ENCODE measurements at regions not wholly inside any gene's neighbourhood (a gene's known extent, or its start where the extent isn't known, plus 50 kb on each side); places are given as distances from the start of the nearest gene placed in this dataset.
A peak's percentile ranks its signal among the peaks of the same experiment; 100 is the strongest.

GRCh38 chr22:27110665-27111451 lies 453.5 kb downstream of the MIAT start:
- no peak overlapping the region for H3K4me2 ChIP-seq (ENCODE audit: insufficient read depth, low read length, poor library complexity, severe bottlenecking)
- no peak for DNase-seq (ENCODE audit: low spot score)

GRCh38 chr22:27111796-27112672 lies 454.6 kb downstream of the MIAT start:
- H4K91ac ChIP-seq (ENCODE audit: low read depth, low read length, poor library complexity) = no peak overlapping the region
- no peak overlapping the region for H4K8ac ChIP-seq (ENCODE audit: low read depth, low read length)
- H2AK5ac ChIP-seq (ENCODE audit: low read depth, low read length) = no peak overlapping the region
- DNase-seq (ENCODE audit: low spot score) = no peak
- H3K4me1 ChIP-seq (ENCODE audit: control insufficient read depth in 2 of 2, insufficient read depth in 1 of 2, low read depth in 1 of 2, low read length in 2 of 2) = peaks cover 12 to 28% of the 10 kb centered on the region in 2 donors
- no peak overlapping the region for H3K4me3 ChIP-seq (ENCODE audit: low read length in 2 of 2)
- no peak overlapping the region for H3K14ac ChIP-seq (ENCODE audit: low read length)
- no peak overlapping the region for H3K18ac ChIP-seq (ENCODE audit: low read length)
- no peak overlapping the region for H2BK12ac ChIP-seq (ENCODE audit: low read length)
- no peak overlapping the region for H2BK15ac ChIP-seq (ENCODE audit: low read length)
- no CpG with 5 or more reads among the region's 7 CpGs for WGBS, 2 donors (ENCODE audit: extremely low coverage in 2 of 2, insufficient read length in 2 of 2, insufficient replicate concordance in 1 of 2)
- H2BK120ac ChIP-seq (ENCODE audit: low read depth, low read length) = no peak overlapping the region
- no peaks in the 10 kb centered on the region for H3K27me3 ChIP-seq (ENCODE audit: control insufficient read depth in 3 of 3, insufficient read depth in 3 of 3, low read depth in 1 of 3, low read length in 3 of 3)
- H2AFZ ChIP-seq (ENCODE audit: low read length) = no peak overlapping the region
- H3K4me2 ChIP-seq (ENCODE audit: insufficient read depth, low read length, poor library complexity, severe bottlenecking) = no peak overlapping the region
- H3K27ac ChIP-seq (replicated peaks; ENCODE audit: low read length) = no peak overlapping the region
- H3K23ac ChIP-seq (ENCODE audit: low read depth, low read length, poor library complexity) = no peak overlapping the region
- peaks cover 0 to 6% of the 10 kb centered on the region in 2 donors for H3K9me3 ChIP-seq (replicated peaks in 1 of 2; ENCODE audit: control insufficient read depth in 2 of 2, insufficient read depth in 1 of 2, low read depth in 1 of 2, low read length in 2 of 2)
- H3K9ac ChIP-seq (ENCODE audit: low read depth, low read length, poor library complexity) = no peak overlapping the region
- H3K4ac ChIP-seq (ENCODE audit: low read length) = no peak overlapping the region
- no peaks in the 10 kb centered on the region for H3K79me1 ChIP-seq (ENCODE audit: low read depth, low read length)
- H3K36me3 ChIP-seq (replicated peaks in 1 of 2; ENCODE audit: control insufficient read depth in 2 of 2, insufficient read depth in 2 of 2, low read length in 2 of 2) = no peaks in the 10 kb centered on the region
- H2BK5ac ChIP-seq (ENCODE audit: low read length) = no peak overlapping the region

More at GRCh38 chr22:27110665-27111451, 453.5 kb downstream of the MIAT start:
- Histone ChIP-seq H3K9me3 (replicated peaks in 1 of 2; ENCODE audit: control insufficient read depth in 2 of 2, insufficient read depth in 1 of 2, low read depth in 1 of 2, low read length in 2 of 2) (peaks cover 0 to 6% of the 10 kb centered on the region in 2 donors), H2BK12ac (ENCODE audit: low read length) (no peak overlapping the region), H2AK5ac (ENCODE audit: low read depth, low read length) (no peak overlapping the region), H4K8ac (ENCODE audit: low read depth, low read length) (no peak overlapping the region), H2BK120ac (ENCODE audit: low read depth, low read length) (no peak overlapping the region), H2BK5ac (ENCODE audit: low read length) (no peak overlapping the region), H3K4ac (ENCODE audit: low read length) (no peak overlapping the region), H3K27ac (replicated peaks; ENCODE audit: low read length) (no peak overlapping the region), H3K4me1 (ENCODE audit: control insufficient read depth in 2 of 2, insufficient read depth in 1 of 2, low read depth in 1 of 2, low read length in 2 of 2) (peaks cover 12 to 28% of the 10 kb centered on the region in 2 donors), H4K91ac (ENCODE audit: low read depth, low read length, poor library complexity) (no peak overlapping the region), H3K4me3 (ENCODE audit: low read length in 2 of 2) (peak overlapping the region in 1 of 2 donors; percentile 8), H3K18ac (ENCODE audit: low read length) (peak overlapping the region; percentile 44), H2AFZ (ENCODE audit: low read length) (peak overlapping the region; percentile 75), H3K36me3 (replicated peaks in 1 of 2; ENCODE audit: control insufficient read depth in 2 of 2, insufficient read depth in 2 of 2, low read length in 2 of 2) (no peaks in the 10 kb centered on the region), H3K23ac (ENCODE audit: low read depth, low read length, poor library complexity) (no peak overlapping the region), H3K79me1 (ENCODE audit: low read depth, low read length) (no peaks in the 10 kb centered on the region), H2BK15ac (ENCODE audit: low read length) (no peak overlapping the region), H3K9ac (ENCODE audit: low read depth, low read length, poor library complexity) (no peak overlapping the region), H3K14ac (ENCODE audit: low read length) (no peak overlapping the region), H3K27me3 (ENCODE audit: control insufficient read depth in 3 of 3, insufficient read depth in 3 of 3, low read depth in 1 of 3, low read length in 3 of 3) (no peaks in the 10 kb centered on the region)
- no CpG with 5 or more reads among the region's 12 CpGs for WGBS, 2 donors (ENCODE audit: extremely low coverage in 2 of 2, insufficient read length in 2 of 2, insufficient replicate concordance in 1 of 2)

GRCh38 chr22:27113211-27113635 lies 455.8 kb downstream of the MIAT start:
- Histone ChIP-seq H2BK120ac (ENCODE audit: low read depth, low read length) (no peak overlapping the region), H3K4ac (ENCODE audit: low read length) (no peak overlapping the region), H3K79me1 (ENCODE audit: low read depth, low read length) (no peaks in the 10 kb centered on the region), H3K4me1 (ENCODE audit: control insufficient read depth in 2 of 2, insufficient read depth in 1 of 2, low read depth in 1 of 2, low read length in 2 of 2) (peaks cover 12 to 28% of the 10 kb centered on the region in 2 donors), H2BK5ac (ENCODE audit: low read length) (no peak overlapping the region), H4K91ac (ENCODE audit: low read depth, low read length, poor library complexity) (no peak overlapping the region), H3K4me3 (ENCODE audit: low read length in 2 of 2) (no peak overlapping the region), H3K27me3 (ENCODE audit: control insufficient read depth in 3 of 3, insufficient read depth in 3 of 3, low read depth in 1 of 3, low read length in 3 of 3) (no peaks in the 10 kb centered on the region), H3K9me3 (replicated peaks in 1 of 2; ENCODE audit: control insufficient read depth in 2 of 2, insufficient read depth in 1 of 2, low read depth in 1 of 2, low read length in 2 of 2) (peaks cover 0 to 6% of the 10 kb centered on the region in 2 donors), H2BK15ac (ENCODE audit: low read length) (no peak overlapping the region), H2AK5ac (ENCODE audit: low read depth, low read length) (no peak overlapping the region), H3K36me3 (replicated peaks in 1 of 2; ENCODE audit: control insufficient read depth in 2 of 2, insufficient read depth in 2 of 2, low read length in 2 of 2) (no peaks in the 10 kb centered on the region), H4K8ac (ENCODE audit: low read depth, low read length) (no peak overlapping the region), H3K23ac (ENCODE audit: low read depth, low read length, poor library complexity) (no peak overlapping the region), H3K14ac (ENCODE audit: low read length) (no peak overlapping the region), H3K18ac (ENCODE audit: low read length) (no peak overlapping the region), H3K4me2 (ENCODE audit: insufficient read depth, low read length, poor library complexity, severe bottlenecking) (no peak overlapping the region), H2BK12ac (ENCODE audit: low read length) (no peak overlapping the region), H2AFZ (ENCODE audit: low read length) (peak overlapping the region; percentile 9), H3K9ac (ENCODE audit: low read depth, low read length, poor library complexity) (no peak overlapping the region), H3K27ac (replicated peaks; ENCODE audit: low read length) (no peak overlapping the region)
- DNase-seq (ENCODE audit: low spot score) = no peak
- no CpG with 5 or more reads among the region's 4 CpGs for WGBS, 2 donors (ENCODE audit: extremely low coverage in 2 of 2, insufficient read length in 2 of 2, insufficient replicate concordance in 1 of 2)

GRCh38 chr22:27113641-27114040 lies 456.3 kb downstream of the MIAT start:
- H2BK120ac ChIP-seq (ENCODE audit: low read depth, low read length) = no peak overlapping the region
- no peak overlapping the region for H3K18ac ChIP-seq (ENCODE audit: low read length)
- no peak overlapping the region for H2AFZ ChIP-seq (ENCODE audit: low read length)
- no peak overlapping the region for H2BK12ac ChIP-seq (ENCODE audit: low read length)
- H3K27me3 ChIP-seq (ENCODE audit: control insufficient read depth in 3 of 3, insufficient read depth in 3 of 3, low read depth in 1 of 3, low read length in 3 of 3) = no peaks in the 10 kb centered on the region
- H3K79me1 ChIP-seq (ENCODE audit: low read depth, low read length) = no peaks in the 10 kb centered on the region
- DNase-seq (ENCODE audit: low spot score) = no peak
- H3K36me3 ChIP-seq (replicated peaks in 1 of 2; ENCODE audit: control insufficient read depth in 2 of 2, insufficient read depth in 2 of 2, low read length in 2 of 2) = no peaks in the 10 kb centered on the region
- no peak overlapping the region for H3K9ac ChIP-seq (ENCODE audit: low read depth, low read length, poor library complexity)
- no peak overlapping the region for H3K4ac ChIP-seq (ENCODE audit: low read length)
- H2BK15ac ChIP-seq (ENCODE audit: low read length) = no peak overlapping the region
- no peak overlapping the region for H2AK5ac ChIP-seq (ENCODE audit: low read depth, low read length)
- no peak overlapping the region for H4K8ac ChIP-seq (ENCODE audit: low read depth, low read length)
- no peak overlapping the region for H3K4me3 ChIP-seq (ENCODE audit: low read length in 2 of 2)
- no peak overlapping the region for H2BK5ac ChIP-seq (ENCODE audit: low read length)
- H4K91ac ChIP-seq (ENCODE audit: low read depth, low read length, poor library complexity) = no peak overlapping the region
- H3K23ac ChIP-seq (ENCODE audit: low read depth, low read length, poor library complexity) = no peak overlapping the region
- H3K9me3 ChIP-seq (replicated peaks in 1 of 2; ENCODE audit: control insufficient read depth in 2 of 2, insufficient read depth in 1 of 2, low read depth in 1 of 2, low read length in 2 of 2) = peaks cover 0 to 6% of the 10 kb centered on the region in 2 donors
- no peak overlapping the region for H3K4me2 ChIP-seq (ENCODE audit: insufficient read depth, low read length, poor library complexity, severe bottlenecking)
- no peak overlapping the region for H3K14ac ChIP-seq (ENCODE audit: low read length)
- H3K27ac ChIP-seq (replicated peaks; ENCODE audit: low read length) = no peak overlapping the region
- H3K4me1 ChIP-seq (ENCODE audit: control insufficient read depth in 2 of 2, insufficient read depth in 1 of 2, low read depth in 1 of 2, low read length in 2 of 2) = peaks cover 12 to 28% of the 10 kb centered on the region in 2 donors

All from neuronal stem cell (in vitro differentiated cells).